ENCODE measurements at regions not wholly inside any gene's neighbourhood (a gene's known extent, or its start where the extent isn't known, plus 50 kb on each side); places are given as distances from the start of the nearest gene placed in this dataset.

DNA sequence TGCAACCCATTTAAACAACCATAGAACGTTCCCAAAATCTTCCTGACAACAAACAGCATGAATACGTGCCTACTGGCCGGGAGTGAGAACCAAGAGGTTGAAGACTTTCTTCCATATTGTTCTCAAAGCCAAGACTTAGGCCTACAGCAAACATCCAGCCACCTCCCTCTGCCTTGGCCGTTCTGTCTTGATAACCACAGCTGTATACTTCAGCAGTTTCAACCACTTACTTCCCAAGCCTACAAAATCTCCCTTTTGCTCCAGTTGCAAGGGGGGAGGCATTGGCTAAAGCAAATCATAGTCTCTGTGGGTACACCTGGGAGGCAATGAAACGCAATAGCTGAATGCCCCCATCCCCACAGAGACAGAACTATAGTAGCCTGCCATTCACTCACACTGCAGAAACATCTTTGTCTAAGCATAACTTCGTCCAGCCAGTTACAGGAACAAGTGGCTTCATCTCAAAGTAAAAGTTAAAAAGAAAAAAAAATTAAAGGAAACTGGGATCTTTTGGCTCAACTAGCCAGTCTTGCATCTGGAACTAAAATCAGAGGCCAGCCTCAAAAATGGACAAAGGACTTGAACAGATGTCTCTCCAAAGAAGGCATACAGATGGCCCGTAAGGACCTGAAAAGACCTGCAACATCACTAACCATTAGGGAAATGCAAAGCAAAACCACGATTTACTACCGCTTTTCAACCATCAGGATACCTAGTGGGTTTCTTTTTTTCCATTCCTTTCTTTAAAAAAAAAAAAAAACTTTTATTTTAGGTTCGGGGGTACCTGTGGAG, 186.0 kb downstream of the PSMG1 start:
- TF ChIP-seq, protein P1, sequence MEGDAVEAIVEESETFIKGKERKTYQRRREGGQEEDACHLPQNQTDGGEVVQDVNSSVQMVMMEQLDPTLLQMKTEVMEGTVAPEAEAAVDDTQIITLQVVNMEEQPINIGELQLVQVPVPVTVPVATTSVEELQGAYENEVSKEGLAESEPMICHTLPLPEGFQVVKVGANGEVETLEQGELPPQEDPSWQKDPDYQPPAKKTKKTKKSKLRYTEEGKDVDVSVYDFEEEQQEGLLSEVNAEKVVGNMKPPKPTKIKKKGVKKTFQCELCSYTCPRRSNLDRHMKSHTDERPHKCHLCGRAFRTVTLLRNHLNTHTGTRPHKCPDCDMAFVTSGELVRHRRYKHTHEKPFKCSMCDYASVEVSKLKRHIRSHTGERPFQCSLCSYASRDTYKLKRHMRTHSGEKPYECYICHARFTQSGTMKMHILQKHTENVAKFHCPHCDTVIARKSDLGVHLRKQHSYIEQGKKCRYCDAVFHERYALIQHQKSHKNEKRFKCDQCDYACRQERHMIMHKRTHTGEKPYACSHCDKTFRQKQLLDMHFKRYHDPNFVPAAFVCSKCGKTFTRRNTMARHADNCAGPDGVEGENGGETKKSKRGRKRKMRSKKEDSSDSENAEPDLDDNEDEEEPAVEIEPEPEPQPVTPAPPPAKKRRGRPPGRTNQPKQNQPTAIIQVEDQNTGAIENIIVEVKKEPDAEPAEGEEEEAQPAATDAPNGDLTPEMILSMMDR (IDR thresholded peaks at IDR 0.05) = no peak
- no peak for TF ChIP-seq POLR2A (IDR thresholded peaks at IDR 0.05)
